PC-9 (cell line): ENCODE measurements at regions not wholly inside any gene's neighbourhood (a gene's known extent, or its start where the extent isn't known, plus 50 kb on each side); places are given as distances from the start of the nearest gene placed in this dataset.

ENCODE experiments used
- BruUV-seq: library from RNA; stranded (reverse); fragments of 400-500 nt; replicated peaks from 2 replicates; lab custom pipeline; 2021; lab: Mats Ljungman, UMichigan
- CTCF ChIA-PET: fragments of 300-600 bp; sonication (Branson Sonifier 250); formaldehyde crosslinking; loops from one replicate; lab custom pipeline; 2022; ENCODE audit warnings: antibody characterized with exemption; lab: Charles Lee
- POLR2A ChIA-PET: fragments of 300-600 bp; sonication (Branson Sonifier 250); formaldehyde crosslinking; loops from one replicate; lab custom pipeline; 2022; ENCODE audit warnings: antibody characterized with exemption; ENCODE audit not compliant: unreplicated experiment; lab: Charles Lee
- DNase-seq, 2 experiments: peaks; one replicate each; pipeline versions ENCODE4 v3.0.0 to v3.0.0-alpha.2; 2015 to 2022; ENCODE audit warnings: mixed read lengths in 1 of 2
- H2AFZ ChIP-seq: fragments of 200-600 bp; sonication (generic); 2 replicates; pipeline ENCODE4 v1.8.1; 2017; ENCODE audit warnings: antibody characterized with exemption
- H3F3A ChIP-seq: fragments of 200-600 bp; sonication (generic); 2 replicates; pipeline ENCODE4 v1.8.1; 2017; ENCODE audit warnings: antibody characterized with exemption, mild to moderate bottlenecking, low read depth; ENCODE audit not compliant: insufficient read depth
- H3K27ac ChIP-seq: fragments of 200-600 bp; sonication (generic); 2 replicates; pipeline ENCODE4 v1.6.1; 2016; ENCODE audit warnings: mixed run types
- H3K27me3 ChIP-seq: fragments of 200-600 bp; sonication (generic); 2 replicates; pipeline ENCODE4 v1.6.1; 2016; ENCODE audit warnings: low read depth, mixed run types; ENCODE audit not compliant: insufficient read depth
- H3K36me3 ChIP-seq: fragments of 200-600 bp; sonication (generic); 2 replicates; pipeline ENCODE4 v1.6.1; 2016; ENCODE audit warnings: low read depth, mixed run types
- H3K4me1 ChIP-seq: fragments of 200-600 bp; sonication (generic); replicated peaks from 2 replicates; pipeline ENCODE4 v1.6.1; 2016; ENCODE audit warnings: mixed run types; ENCODE audit not compliant: insufficient read depth
- H3K4me2 ChIP-seq: fragments of 200-600 bp; sonication (generic); 2 replicates; pipeline ENCODE4 v1.6.1; 2017; ENCODE audit warnings: mixed run types
- H3K4me3 ChIP-seq: fragments of 200-600 bp; sonication (generic); 2 replicates; pipeline ENCODE4 v1.6.1; 2016; ENCODE audit warnings: mixed run types
- H3K79me2 ChIP-seq: fragments of 200-600 bp; sonication (generic); 2 replicates; pipeline ENCODE4 v1.6.1; 2017; ENCODE audit warnings: low read depth, mixed run types
- H3K9me2 ChIP-seq: fragments of 200-600 bp; sonication (generic); 2 replicates; pipeline ENCODE4 v1.8.1; 2017; ENCODE audit warnings: mild to moderate bottlenecking; ENCODE audit not compliant: insufficient read depth
- H3K9me3 ChIP-seq: fragments of 200-600 bp; sonication (generic); 2 replicates; pipeline ENCODE4 v1.8.1; 2016; ENCODE audit warnings: low read depth; ENCODE audit not compliant: insufficient read depth
- H4K20me1 ChIP-seq: fragments of 200-600 bp; sonication (generic); 2 replicates; pipeline ENCODE4 v1.8.1; 2017; ENCODE audit not compliant: insufficient read depth
- EZH2 ChIP-seq: fragments of 200-600 bp; sonication (generic); IDR thresholded peaks from 2 replicates; pipeline ENCODE4 v1.8.0; 2017; ENCODE audit warnings: antibody characterized with exemption, low read depth
- intact Hi-C: fragments of 100-400 bp; cut with micrococcal nuclease; formaldehyde crosslinking; loops from one replicate; pipeline ENCODE4 v1.10.0; 2022; ENCODE audit not compliant: unreplicated experiment
- TF ChIP-seq, protein P1 (sequence below): fragments of 200-600 bp; sonication (generic); conservative IDR thresholded peaks from 2 replicates; pipeline ENCODE4 v1.6.1; 2017; ENCODE audit warnings: mixed run types, antibody characterized with exemption, mild to moderate bottlenecking, moderate library complexity

DNA sequence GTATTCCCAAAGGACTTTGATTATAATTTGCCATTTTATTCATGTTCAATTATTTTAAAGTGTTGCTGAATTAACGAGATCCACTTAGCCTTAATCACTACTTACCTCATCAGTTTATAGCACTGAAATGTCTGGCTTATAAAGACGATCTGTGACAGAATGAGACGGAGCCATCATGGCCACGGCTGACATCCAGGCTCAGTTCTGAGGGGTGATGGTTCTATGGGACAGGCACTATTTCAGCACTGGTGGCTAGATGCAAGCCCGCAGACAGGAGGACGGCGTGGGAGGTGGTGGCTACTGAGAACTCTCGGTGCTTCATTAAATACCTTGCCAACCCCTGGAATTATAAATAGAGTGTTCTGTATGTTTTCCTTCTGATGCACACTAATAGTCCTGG is 1084.2 kb upstream of the TENM3 start:
- Histone ChIP-seq H3K27me3 (no peaks in the 10 kb centered on the region), H3F3A (no peaks in the 10 kb centered on the region), H3K27ac (no peak overlapping the region), H3K4me3 (no peak overlapping the region), H3K36me3 (no peaks in the 10 kb centered on the region), H3K9me2 (no peaks in the 10 kb centered on the region), H2AFZ (no peak overlapping the region), H4K20me1 (no peaks in the 10 kb centered on the region), H3K4me1 (no peaks in the 10 kb centered on the region), H3K9me3 (no peaks in the 10 kb centered on the region), H3K4me2 (no peak overlapping the region), H3K79me2 (no peaks in the 10 kb centered on the region)
- ChIA-PET CTCF (no interaction called here), POLR2A (no interaction called here)
- intact Hi-C loops = no loop called here
- DNase-seq = no peak
- TF ChIP-seq, protein P1, sequence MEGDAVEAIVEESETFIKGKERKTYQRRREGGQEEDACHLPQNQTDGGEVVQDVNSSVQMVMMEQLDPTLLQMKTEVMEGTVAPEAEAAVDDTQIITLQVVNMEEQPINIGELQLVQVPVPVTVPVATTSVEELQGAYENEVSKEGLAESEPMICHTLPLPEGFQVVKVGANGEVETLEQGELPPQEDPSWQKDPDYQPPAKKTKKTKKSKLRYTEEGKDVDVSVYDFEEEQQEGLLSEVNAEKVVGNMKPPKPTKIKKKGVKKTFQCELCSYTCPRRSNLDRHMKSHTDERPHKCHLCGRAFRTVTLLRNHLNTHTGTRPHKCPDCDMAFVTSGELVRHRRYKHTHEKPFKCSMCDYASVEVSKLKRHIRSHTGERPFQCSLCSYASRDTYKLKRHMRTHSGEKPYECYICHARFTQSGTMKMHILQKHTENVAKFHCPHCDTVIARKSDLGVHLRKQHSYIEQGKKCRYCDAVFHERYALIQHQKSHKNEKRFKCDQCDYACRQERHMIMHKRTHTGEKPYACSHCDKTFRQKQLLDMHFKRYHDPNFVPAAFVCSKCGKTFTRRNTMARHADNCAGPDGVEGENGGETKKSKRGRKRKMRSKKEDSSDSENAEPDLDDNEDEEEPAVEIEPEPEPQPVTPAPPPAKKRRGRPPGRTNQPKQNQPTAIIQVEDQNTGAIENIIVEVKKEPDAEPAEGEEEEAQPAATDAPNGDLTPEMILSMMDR = no peak
- no peak for TF ChIP-seq EZH2
- BruUV-seq = no TSS peak

DNA sequence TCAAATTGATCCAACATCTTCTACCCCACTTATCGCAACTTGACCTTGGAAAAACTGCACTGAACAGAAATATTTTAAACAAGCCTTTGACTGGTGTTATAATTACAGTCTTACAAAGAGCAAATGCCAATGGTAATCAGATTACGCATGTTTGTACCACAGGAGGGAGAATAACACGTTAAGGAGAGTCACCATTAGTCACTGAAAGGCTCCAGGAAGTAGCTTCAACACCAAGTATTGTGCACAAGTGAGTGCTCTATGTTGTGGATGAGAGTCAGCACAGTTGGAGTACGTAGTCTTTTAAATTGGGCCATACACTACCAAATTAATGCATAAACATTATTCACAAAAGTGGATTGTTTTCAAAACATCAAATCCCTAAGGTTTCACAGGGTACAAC is 1081.5 kb upstream of the TENM3 start:
- Histone ChIP-seq H3F3A (no peaks in the 10 kb centered on the region), H3K4me3 (no peak overlapping the region), H3K4me2 (no peak overlapping the region), H3K27me3 (no peaks in the 10 kb centered on the region), H3K4me1 (no peaks in the 10 kb centered on the region), H3K9me2 (no peaks in the 10 kb centered on the region), H3K9me3 (no peaks in the 10 kb centered on the region), H3K79me2 (no peaks in the 10 kb centered on the region), H4K20me1 (no peaks in the 10 kb centered on the region), H2AFZ (no peak overlapping the region), H3K36me3 (no peaks in the 10 kb centered on the region), H3K27ac (no peak overlapping the region)
- TF ChIP-seq EZH2 = no peak
- TF ChIP-seq, protein P1 = no peak
- BruUV-seq = no TSS peak
- ChIA-PET POLR2A (no interaction called here), CTCF (no interaction called here)
- no peak for DNase-seq
- intact Hi-C loops = no loop called here

DNA sequence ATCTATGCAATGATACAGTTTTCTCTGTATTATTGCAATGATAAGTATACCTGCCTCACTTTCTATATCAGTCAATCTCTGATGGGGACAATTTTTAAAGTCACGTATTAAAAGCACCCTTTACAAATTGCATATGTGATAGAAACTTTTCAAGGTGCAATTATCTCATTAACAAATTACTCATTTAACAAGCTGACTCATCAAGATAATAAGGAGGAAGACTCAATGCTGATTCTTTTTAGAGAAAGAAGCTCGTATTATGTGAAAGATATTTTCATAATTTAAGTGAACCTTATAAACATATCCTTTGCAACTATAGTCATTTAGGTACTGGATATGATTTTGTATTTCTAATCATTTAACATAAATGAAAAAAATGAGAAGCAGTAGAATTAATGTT is 1080.9 kb upstream of the TENM3 start:
- ChIA-PET CTCF (no interaction called here), POLR2A (no interaction called here)
- no peak overlapping the region for H3K27ac ChIP-seq
- no peaks in the 10 kb centered on the region for H3K9me3 ChIP-seq
- BruUV-seq = no TSS peak
- no peak overlapping the region for H3K4me3 ChIP-seq
- no peaks in the 10 kb centered on the region for H3F3A ChIP-seq
- no peak overlapping the region for H3K4me2 ChIP-seq
- no peak overlapping the region for H2AFZ ChIP-seq
- no peaks in the 10 kb centered on the region for H3K36me3 ChIP-seq
- H4K20me1 ChIP-seq = no peaks in the 10 kb centered on the region
- no peaks in the 10 kb centered on the region for H3K79me2 ChIP-seq
- H3K9me2 ChIP-seq = no peaks in the 10 kb centered on the region
- DNase-seq = no peak
- TF ChIP-seq, protein P1 = no peak
- no peak for TF ChIP-seq EZH2
- H3K4me1 ChIP-seq = no peaks in the 10 kb centered on the region
- no peaks in the 10 kb centered on the region for H3K27me3 ChIP-seq
- intact Hi-C loops = no loop called here
